Panc1 (cell line): ENCODE measurements at regions not wholly inside any gene's neighbourhood (a gene's known extent, or its start where the extent isn't known, plus 50 kb on each side); places are given as distances from the start of the nearest gene placed in this dataset.

Experiments used
- ATAC-seq: fragments of 200-7000 bp; cut with Tn5 transposase; 2 replicates; pipeline ENCODE4 v1.9.1; 2020; ENCODE audit warnings: mild to moderate bottlenecking, moderate library complexity
- BruUV-seq: library from RNA; stranded (reverse); fragments of 400-500 nt; replicated peaks from 2 replicates; lab custom pipeline; 2021; lab: Mats Ljungman, UMichigan
- CTCF ChIA-PET: fragments of 300-600 bp; sonication (Branson Sonifier 250); formaldehyde crosslinking; loops from one replicate; lab custom pipeline; 2022; ENCODE audit warnings: antibody characterized with exemption; lab: Charles Lee
- POLR2A ChIA-PET: fragments of 300-600 bp; sonication (Branson Sonifier 250); formaldehyde crosslinking; loops from one replicate; lab custom pipeline; 2022; ENCODE audit warnings: antibody characterized with exemption; lab: Charles Lee
- DNase-seq: peaks from one replicate; pipeline ENCODE4 v3.0.0-alpha.2; 2010; ENCODE audit warnings: low read depth, low spot score
- H3K27ac ChIP-seq: 2 replicates; pipeline ENCODE4 v1.5.1; 2011; ENCODE audit warnings: mild to moderate bottlenecking, low read length, inconsistent platforms
- H3K27me3 ChIP-seq: fragments of 200-500 bp; sonication (Bioruptor generic); 2 replicates; pipeline ENCODE4 v1.6.0; 2014; ENCODE audit warnings: low read length, inconsistent platforms; ENCODE audit not compliant: control insufficient read depth, insufficient read depth
- H3K36me3 ChIP-seq: fragments of 200-500 bp; sonication (Bioruptor generic); 2 replicates; pipeline ENCODE4 v1.5.1; 2014; ENCODE audit warnings: inconsistent platforms, mild to moderate bottlenecking, low read length, moderate library complexity; ENCODE audit not compliant: control insufficient read depth, insufficient read depth
- H3K4me1 ChIP-seq: 2 replicates; pipeline ENCODE4 v1.5.1; 2011; ENCODE audit warnings: inconsistent platforms, mild to moderate bottlenecking, low read length, moderate library complexity; ENCODE audit not compliant: control insufficient read depth, insufficient read depth
- H3K4me3 ChIP-seq, 2 experiments: 2 replicates each; pipeline ENCODE4 v1.5.1; 2011 to 2012; ENCODE audit warnings: low read depth in 2 of 2, low read length in 2 of 2, mild to moderate bottlenecking in 2 of 2, inconsistent platforms in 1 of 2, moderate library complexity in 1 of 2
- H3K9me3 ChIP-seq: fragments of 200-500 bp; sonication (Bioruptor generic); 2 replicates; pipeline ENCODE4 v1.5.1; 2014; ENCODE audit warnings: low read depth, mild to moderate bottlenecking, inconsistent platforms, low read length, moderate library complexity; ENCODE audit not compliant: control insufficient read depth, insufficient read depth
- CTCF ChIP-seq: fragments of 450-650 bp; IDR thresholded peaks from 2 replicates; pipeline ENCODE4 v1.5.1; 2017; ENCODE audit warnings: mild to moderate bottlenecking
- POLR2AphosphoS5 ChIP-seq: IDR thresholded peaks from 2 replicates; pipeline ENCODE4 v1.6.1; 2012; ENCODE audit warnings: mild to moderate bottlenecking, low read depth, low read length, moderate library complexity
- SIN3A ChIP-seq: IDR thresholded peaks from 2 replicates; pipeline ENCODE4 v1.6.1; 2012; ENCODE audit warnings: low read depth, mild to moderate bottlenecking, low read length, moderate library complexity, borderline replicate concordance; ENCODE audit not compliant: insufficient read depth
- TCF7L2 ChIP-seq: IDR thresholded peaks from 2 replicates; pipeline ENCODE4 v1.6.1; 2011; ENCODE audit warnings: mild to moderate bottlenecking, low read depth, low read length, inconsistent platforms
- in situ Hi-C: cut with HindIII; loops from 2 replicates; pipeline ENCODE4 v1.10.0; 2016; ENCODE audit warnings: low sequenced_read_pairs, low pct_unique_long_range_greater_than_20kb
- intact Hi-C: fragments of 100-400 bp; cut with micrococcal nuclease; formaldehyde crosslinking; loops from one replicate; pipeline ENCODE4 v1.10.0; 2022; ENCODE audit not compliant: unreplicated experiment
- TF ChIP-seq, protein P1 (sequence below), 2 experiments: IDR thresholded peaks; 2 replicates each; pipeline ENCODE4 v1.6.1; 2011 to 2012; ENCODE audit warnings: low read depth in 2 of 2, control low read depth in 1 of 2, low read length in 1 of 2, mild to moderate bottlenecking in 1 of 2, moderate library complexity in 1 of 2; ENCODE audit not compliant: insufficient read depth in 1 of 2

DNA sequence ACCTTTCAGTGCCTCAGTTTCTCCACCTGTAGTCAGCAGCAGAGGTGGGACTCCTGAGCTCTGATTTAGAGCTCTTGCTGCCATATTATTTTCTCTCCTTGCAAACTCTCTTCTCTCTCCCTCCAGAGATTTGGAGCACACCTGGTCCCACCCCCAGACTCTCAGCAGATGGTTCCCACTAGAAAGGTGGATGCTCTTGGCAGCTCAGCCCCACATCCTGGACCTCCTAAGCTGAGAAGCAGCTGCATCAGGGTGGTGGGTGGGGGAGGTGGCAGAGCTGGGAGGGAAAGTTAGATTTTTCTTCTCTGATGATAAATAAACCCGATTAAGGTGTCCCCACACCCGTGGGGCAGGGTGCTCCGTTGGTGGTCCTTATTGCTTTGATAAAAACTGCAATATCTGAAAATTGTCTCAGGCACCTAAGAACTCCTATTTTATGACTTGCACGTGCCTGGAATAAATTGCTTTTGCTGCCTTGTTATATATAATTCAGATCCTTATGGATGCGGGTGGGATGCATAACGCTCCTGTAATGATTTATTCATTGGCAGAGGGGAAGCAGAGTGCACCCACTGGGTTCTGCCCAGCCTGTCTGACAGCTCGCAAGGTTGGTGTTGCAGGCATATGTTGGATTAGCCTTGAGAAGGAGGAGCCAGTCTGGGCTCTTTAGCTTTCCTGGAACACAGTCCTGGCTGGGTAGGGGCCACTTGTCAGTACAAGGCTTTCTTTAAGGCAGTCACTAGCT, 214.2 kb downstream of the SUDS3 start:
- in situ Hi-C loops (no loop called here), intact Hi-C loops (no loop called here)
- no peaks in the 10 kb centered on the region for H3K4me1 ChIP-seq
- ChIA-PET POLR2A (no interaction called here), CTCF (no interaction called here)
- no peaks in the 10 kb centered on the region for H3K27me3 ChIP-seq
- no peak overlapping the region for H3K27ac ChIP-seq
- TF ChIP-seq CTCF (no peak), POLR2AphosphoS5 (no peak), SIN3A (no peak), TCF7L2 (no peak)
- TF ChIP-seq, protein P1, sequence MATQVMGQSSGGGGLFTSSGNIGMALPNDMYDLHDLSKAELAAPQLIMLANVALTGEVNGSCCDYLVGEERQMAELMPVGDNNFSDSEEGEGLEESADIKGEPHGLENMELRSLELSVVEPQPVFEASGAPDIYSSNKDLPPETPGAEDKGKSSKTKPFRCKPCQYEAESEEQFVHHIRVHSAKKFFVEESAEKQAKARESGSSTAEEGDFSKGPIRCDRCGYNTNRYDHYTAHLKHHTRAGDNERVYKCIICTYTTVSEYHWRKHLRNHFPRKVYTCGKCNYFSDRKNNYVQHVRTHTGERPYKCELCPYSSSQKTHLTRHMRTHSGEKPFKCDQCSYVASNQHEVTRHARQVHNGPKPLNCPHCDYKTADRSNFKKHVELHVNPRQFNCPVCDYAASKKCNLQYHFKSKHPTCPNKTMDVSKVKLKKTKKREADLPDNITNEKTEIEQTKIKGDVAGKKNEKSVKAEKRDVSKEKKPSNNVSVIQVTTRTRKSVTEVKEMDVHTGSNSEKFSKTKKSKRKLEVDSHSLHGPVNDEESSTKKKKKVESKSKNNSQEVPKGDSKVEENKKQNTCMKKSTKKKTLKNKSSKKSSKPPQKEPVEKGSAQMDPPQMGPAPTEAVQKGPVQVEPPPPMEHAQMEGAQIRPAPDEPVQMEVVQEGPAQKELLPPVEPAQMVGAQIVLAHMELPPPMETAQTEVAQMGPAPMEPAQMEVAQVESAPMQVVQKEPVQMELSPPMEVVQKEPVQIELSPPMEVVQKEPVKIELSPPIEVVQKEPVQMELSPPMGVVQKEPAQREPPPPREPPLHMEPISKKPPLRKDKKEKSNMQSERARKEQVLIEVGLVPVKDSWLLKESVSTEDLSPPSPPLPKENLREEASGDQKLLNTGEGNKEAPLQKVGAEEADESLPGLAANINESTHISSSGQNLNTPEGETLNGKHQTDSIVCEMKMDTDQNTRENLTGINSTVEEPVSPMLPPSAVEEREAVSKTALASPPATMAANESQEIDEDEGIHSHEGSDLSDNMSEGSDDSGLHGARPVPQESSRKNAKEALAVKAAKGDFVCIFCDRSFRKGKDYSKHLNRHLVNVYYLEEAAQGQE (IDR thresholded peaks at IDR 0.05; ENCODE audit: insufficient read depth in 1 of 2, low read depth in 2 of 2, low read length in 1 of 2): no peak
- BruUV-seq: no TSS peak
- H3K4me3 ChIP-seq: no peak overlapping the region
- no peaks in the 10 kb centered on the region for H3K9me3 ChIP-seq
- ATAC-seq: no peak
- no peaks in the 10 kb centered on the region for H3K36me3 ChIP-seq
- no peak for DNase-seq

DNA sequence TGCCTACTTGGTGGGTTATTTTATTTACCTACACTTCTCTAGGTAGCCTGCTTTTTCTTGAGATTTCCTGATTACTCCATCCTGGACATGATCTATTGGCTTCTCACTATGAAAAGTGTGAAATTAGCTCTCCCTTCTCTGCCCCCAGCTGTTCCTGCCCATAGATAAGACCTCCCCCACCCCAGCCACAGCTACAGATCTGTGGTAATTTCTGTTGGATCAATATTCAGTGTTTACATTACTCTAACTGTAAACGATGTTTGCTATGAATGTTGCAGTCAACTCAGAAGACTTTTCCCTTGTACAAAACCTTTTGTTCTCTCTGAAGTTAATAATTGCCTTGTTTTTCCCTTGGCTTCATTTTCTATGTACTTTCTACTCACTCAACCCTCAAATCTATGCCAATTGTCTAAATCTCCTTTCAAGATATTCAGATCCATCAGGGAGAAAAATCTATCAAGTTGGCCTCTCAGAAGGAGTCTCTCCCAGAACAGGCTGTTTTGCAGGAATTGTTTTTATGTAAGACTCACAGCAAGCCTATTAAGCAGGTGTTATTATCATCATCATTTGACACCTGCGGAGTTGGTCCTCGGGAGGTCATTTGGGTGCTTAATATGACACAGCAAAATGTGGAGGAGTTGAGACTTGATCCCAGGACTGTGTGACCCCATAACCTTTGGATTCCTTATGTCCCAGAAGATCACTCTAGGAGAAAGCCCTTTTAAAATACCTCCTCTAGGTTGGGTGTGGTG, 227.4 kb downstream of the SUDS3 start:
- no TSS peak for BruUV-seq
- POLR2A ChIA-PET: no interaction called here
- Histone ChIP-seq H3K27me3 (peaks cover 3% of the 10 kb centered on the region; the same call in 1 of the 2 replicates), H3K27ac (no peak overlapping the region), H3K9me3 (no peaks in the 10 kb centered on the region), H3K4me1 (no peaks in the 10 kb centered on the region), H3K4me3 (no peak overlapping the region), H3K36me3 (no peaks in the 10 kb centered on the region)
- in situ Hi-C loops (no loop called here), intact Hi-C loops (no loop called here)
- ATAC-seq: no peak
- DNase-seq: no peak
- TF ChIP-seq, protein P1 (IDR thresholded peaks at IDR 0.05; ENCODE audit: insufficient read depth in 1 of 2, low read depth in 2 of 2, low read length in 1 of 2): no peak
- TF ChIP-seq CTCF (no peak), POLR2AphosphoS5 (no peak), SIN3A (no peak), TCF7L2 (no peak)
- CTCF ChIA-PET: no interaction called here
